Inferior parietal cortex (tissue), 1 donor: ENCODE measurements at regions not wholly inside any gene's neighbourhood (a gene's known extent, or its start where the extent isn't known, plus 50 kb on each side); places are given as distances from the start of the nearest gene placed in this dataset.
A peak's percentile ranks its signal among the peaks of the same experiment; 100 is the strongest.

Source experiments
- DNase-seq: peaks from one replicate; pipeline ENCODE4 v3.0.0-alpha.2; 2016; ENCODE audit errors: extremely low spot score

- no peak for DNase-seq
Observed at GRCh38 chr3:107256963-107257362, 120.3 kb upstream of the CCDC54 start.

- no peak for DNase-seq
Observed at GRCh38 chr3:107258300-107258699, 118.9 kb upstream of the CCDC54 start.

- DNase-seq = no peak
Observed at GRCh38 chr3:107260207-107260606, 117.0 kb upstream of the CCDC54 start.

- DNase-seq = no peak
Observed at GRCh38 chr3:107263269-107264021, 113.8 kb upstream of the CCDC54 start.

- DNase-seq = peak; percentile 46
Observed at GRCh38 chr3:107264888-107265287, 112.4 kb upstream of the CCDC54 start.

GRCh38 chr3:107265526-107265925, 111.7 kb upstream of the CCDC54 start:
- DNase-seq = no peak

GRCh38 chr3:107268469-107268868, 108.8 kb upstream of the CCDC54 start:
- DNase-seq = no peak

GRCh38 chr3:107269136-107269535, 108.1 kb upstream of the CCDC54 start:
- DNase-seq = no peak

- DNase-seq = peak; percentile 77
Observed at GRCh38 chr3:107271787-107272387, 105.4 kb upstream of the CCDC54 start.

GRCh38 chr3:107272471-107272870, 104.8 kb upstream of the CCDC54 start:
- no peak for DNase-seq

GRCh38 chr3:107272885-107273284, 104.4 kb upstream of the CCDC54 start:
- no peak for DNase-seq

- DNase-seq = no peak
Observed at GRCh38 chr3:107273771-107274170, 103.5 kb upstream of the CCDC54 start.

GRCh38 chr3:107275511-107275910, 101.7 kb upstream of the CCDC54 start:
- no peak for DNase-seq

- no peak for DNase-seq
Observed at GRCh38 chr3:107283948-107284347, 93.3 kb upstream of the CCDC54 start.

GRCh38 chr3:107284612-107285011, 92.6 kb upstream of the CCDC54 start:
- no peak for DNase-seq

- DNase-seq = no peak
Observed at GRCh38 chr3:107285197-107285596, 92.0 kb upstream of the CCDC54 start.

- DNase-seq = no peak
Observed at GRCh38 chr3:107289354-107289753, 87.9 kb upstream of the CCDC54 start.

- DNase-seq = no peak
Observed at GRCh38 chr3:107294117-107294516, 83.1 kb upstream of the CCDC54 start.

- no peak for DNase-seq
Observed at GRCh38 chr3:107297597-107297996, 79.6 kb upstream of the CCDC54 start.

GRCh38 chr3:107307205-107307604, 70.0 kb upstream of the CCDC54 start:
- no peak for DNase-seq

GRCh38 chr3:107308716-107309115, 68.5 kb upstream of the CCDC54 start:
- no peak for DNase-seq

GRCh38 chr3:107309312-107309711, 67.9 kb upstream of the CCDC54 start:
- DNase-seq = no peak

GRCh38 chr3:107313711-107314110, 63.5 kb upstream of the CCDC54 start:
- no peak for DNase-seq

GRCh38 chr3:107315141-107315540, 62.1 kb upstream of the CCDC54 start:
- no peak for DNase-seq
